H1 (cell line): ENCODE measurements at regions not wholly inside any gene's neighbourhood (a gene's known extent, or its start where the extent isn't known, plus 50 kb on each side); places are given as distances from the start of the nearest gene placed in this dataset.

Experiments used
- CTCF ChIA-PET: fragments of 300-600 bp; sonication (Branson Sonifier 250); formaldehyde crosslinking; loops from one replicate; lab custom pipeline; 2021; ENCODE audit not compliant: partially characterized antibody; lab: Charles Lee
- POLR2A ChIA-PET: fragments of 300-600 bp; sonication (Branson Sonifier 250); formaldehyde crosslinking; loops from one replicate; lab custom pipeline; 2021; ENCODE audit warnings: inconsistent platforms; ENCODE audit not compliant: partially characterized antibody; lab: Charles Lee
- DNase-seq, 2 experiments: peaks; one replicate each; pipeline versions ENCODE4 v3.0.0 to v3.0.0-alpha.2; 2010 to 2022; ENCODE audit warnings: low spot score in 2 of 2, low read depth in 1 of 2, mixed read lengths in 1 of 2
- FAIRE-seq: peaks from 2 replicates; lab custom pipeline; 2011; peaks lifted over from hg19 to GRCh38; lab: Jason Lieb, UNC
- H2AFZ ChIP-seq: 2 replicates; pipeline ENCODE4 v1.8.1; 2012; ENCODE audit warnings: low read length, inconsistent platforms
- H2AK5ac ChIP-seq: 2 replicates; pipeline ENCODE4 v1.6.1; 2013; ENCODE audit warnings: low read depth, low read length
- H2BK120ac ChIP-seq: replicated peaks from 2 replicates; pipeline ENCODE3; 2013; ENCODE audit warnings: low read depth, low read length, inconsistent platforms
- H2BK12ac ChIP-seq: 2 replicates; pipeline ENCODE4 v1.6.1; 2013; ENCODE audit warnings: low read depth, low read length
- H2BK15ac ChIP-seq: 2 replicates; pipeline ENCODE4 v1.6.1; 2013; ENCODE audit warnings: low read length
- H2BK20ac ChIP-seq: 2 replicates; pipeline ENCODE4 v1.6.1; 2013; ENCODE audit warnings: low read length
- H2BK5ac ChIP-seq: 2 replicates; pipeline ENCODE4 v1.6.1; 2013; ENCODE audit warnings: low read depth, low read length
- H3K14ac ChIP-seq: 2 replicates; pipeline ENCODE4 v1.6.1; 2013; ENCODE audit warnings: inconsistent platforms; ENCODE audit not compliant: insufficient read length
- H3K18ac ChIP-seq: 2 replicates; pipeline ENCODE4 v1.6.1; 2013; ENCODE audit warnings: low read length; ENCODE audit errors: extremely low read depth
- H3K23ac ChIP-seq: 2 replicates; pipeline ENCODE4 v1.6.1; 2013; ENCODE audit warnings: inconsistent platforms; ENCODE audit not compliant: insufficient read length
- H3K23me2 ChIP-seq: 2 replicates; pipeline ENCODE4 v1.6.1; 2013; ENCODE audit warnings: low read depth, low read length
- H3K27ac ChIP-seq: 2 replicates; pipeline ENCODE4 v1.6.1; 2011; ENCODE audit warnings: low read depth, low read length, inconsistent platforms
- H3K27me3 ChIP-seq, 4 experiments: replicated peaks in 1 of 4; 1 replicate in 1 of 4; 2 replicates in 3 of 4; pipeline versions ENCODE4 v1.6.1 to v1.8.1; 2011 to 2013; ENCODE audit warnings: low read length in 3 of 4, mild to moderate bottlenecking in 3 of 4, inconsistent platforms in 2 of 4, mixed read lengths in 2 of 4, moderate library complexity in 1 of 4; ENCODE audit not compliant: control insufficient read depth in 3 of 4, insufficient read depth in 3 of 4; ENCODE audit errors: extremely low read depth in 1 of 4
- H3K36me3 ChIP-seq, 4 experiments: 2 replicates each; pipeline versions ENCODE4 v1.6.1 to v1.8.1; 2011 to 2013; ENCODE audit warnings: mild to moderate bottlenecking in 4 of 4, low read length in 3 of 4, moderate library complexity in 2 of 4, control low read depth in 1 of 4, inconsistent platforms in 1 of 4; ENCODE audit not compliant: insufficient read depth in 4 of 4, control insufficient read depth in 2 of 4
- H3K4ac ChIP-seq: replicated peaks from 2 replicates; pipeline ENCODE3; 2013; ENCODE audit warnings: low read length, low read depth, mixed read lengths, inconsistent platforms; ENCODE audit not compliant: insufficient read length
- H3K4me1 ChIP-seq, 4 experiments: replicated peaks in 1 of 4; 1 replicate in 1 of 4; 2 replicates in 3 of 4; pipeline versions ENCODE4 v1.6.1 to v1.8.1; 2011 to 2013; ENCODE audit warnings: low read length in 3 of 4, inconsistent platforms in 2 of 4, mixed read lengths in 1 of 4; ENCODE audit not compliant: insufficient read depth in 4 of 4, control insufficient read depth in 3 of 4
- H3K4me2 ChIP-seq, 2 experiments: 2 replicates each; pipeline versions ENCODE4 v1.6.1 to v1.8.1; 2011 to 2013; ENCODE audit warnings: low read depth in 2 of 2, low read length in 2 of 2, control low read depth in 1 of 2, inconsistent platforms in 1 of 2, mild to moderate bottlenecking in 1 of 2; ENCODE audit not compliant: insufficient read depth in 1 of 2
- H3K4me3 ChIP-seq, 4 experiments: fragments of 200-600, 300-600 bp in 1 of 4; sonication (generic), shearing (Covaris generic), sonication (Bioruptor Twin) in 1 of 4; 2 replicates each; pipeline versions ENCODE4 v1.5.1 to v1.8.1; 2011 to 2016; ENCODE audit warnings: low read length in 4 of 4, low read depth in 3 of 4, control low read depth in 2 of 4, inconsistent platforms in 2 of 4, mild to moderate bottlenecking in 2 of 4, mixed read lengths in 1 of 4, moderate library complexity in 1 of 4; ENCODE audit not compliant: insufficient read depth in 2 of 4; ENCODE audit errors: extremely low read depth in 1 of 4
- H3K56ac ChIP-seq: replicated peaks from 2 replicates; pipeline ENCODE3; 2013; ENCODE audit warnings: low read depth, mild to moderate bottlenecking, mixed read lengths, low read length, inconsistent platforms; ENCODE audit not compliant: insufficient read length
- H3K79me1 ChIP-seq: 2 replicates; pipeline ENCODE4 v1.6.1; 2013; ENCODE audit warnings: low read depth, low read length, control low read depth
- H3K79me2 ChIP-seq, 2 experiments: 2 replicates each; pipeline versions ENCODE4 v1.6.1 to v1.8.1; 2012 to 2013; ENCODE audit warnings: low read length in 2 of 2, mild to moderate bottlenecking in 2 of 2, inconsistent platforms in 1 of 2; ENCODE audit not compliant: insufficient read depth in 2 of 2, control insufficient read depth in 1 of 2
- H3K9ac ChIP-seq, 4 experiments: replicated peaks in 1 of 4; 1 replicate in 1 of 4; 2 replicates in 3 of 4; pipeline versions ENCODE4 v1.6.1 to v1.8.1; 2011 to 2013; ENCODE audit warnings: low read depth in 3 of 4, low read length in 3 of 4, control low read depth in 2 of 4, mild to moderate bottlenecking in 2 of 4, moderate library complexity in 2 of 4, inconsistent platforms in 1 of 4; ENCODE audit errors: extremely low read depth in 1 of 4
- H3K9me3 ChIP-seq, 2 experiments: 2 replicates each; pipeline versions ENCODE4 v1.6.1 to v1.8.1; 2012 to 2013; ENCODE audit warnings: mild to moderate bottlenecking in 2 of 2, moderate library complexity in 2 of 2, control low read depth in 1 of 2, inconsistent platforms in 1 of 2, low read depth in 1 of 2, low read length in 1 of 2, mixed read lengths in 1 of 2; ENCODE audit not compliant: insufficient read depth in 2 of 2
- H4K20me1 ChIP-seq, 2 experiments: replicated peaks in 1 of 2; 2 replicates each; pipeline versions ENCODE3 to v1.8.1; 2011 to 2013; ENCODE audit warnings: inconsistent platforms in 2 of 2, low read length in 2 of 2, mild to moderate bottlenecking in 1 of 2; ENCODE audit not compliant: insufficient read depth in 2 of 2, control insufficient read depth in 1 of 2
- H4K5ac ChIP-seq: 2 replicates; pipeline ENCODE4 v1.6.1; 2013; ENCODE audit warnings: low read length, low read depth, mixed read lengths, inconsistent platforms; ENCODE audit not compliant: insufficient read length
- H4K8ac ChIP-seq: 2 replicates; pipeline ENCODE4 v1.8.0; 2013; ENCODE audit warnings: mild to moderate bottlenecking, moderate library complexity, low read length, inconsistent platforms; ENCODE audit not compliant: insufficient read depth; ENCODE audit errors: extremely low read depth
- H4K91ac ChIP-seq: replicated peaks from 2 replicates; pipeline ENCODE3; 2013; ENCODE audit warnings: low read length, mixed read lengths, inconsistent platforms; ENCODE audit not compliant: insufficient read length
- ATF3 ChIP-seq: IDR thresholded peaks from 2 replicates; pipeline ENCODE4 v1.6.1; 2011; ENCODE audit warnings: low read depth, mild to moderate bottlenecking, low read length; ENCODE audit not compliant: insufficient read depth
- BCL11A ChIP-seq, 2 experiments: IDR thresholded peaks; one replicate each; pipeline ENCODE4 v1.6.1; 2011; ENCODE audit warnings: low read depth in 2 of 2, low read length in 2 of 2, mild to moderate bottlenecking in 2 of 2
- CTCF ChIP-seq, 3 experiments: IDR thresholded peaks; 1 replicate in 2 of 3; 2 replicates in 1 of 3; pipeline versions ENCODE4 v1.5.1 to v1.6.1; 2011; ENCODE audit warnings: low read length in 3 of 3, mild to moderate bottlenecking in 3 of 3, inconsistent platforms in 2 of 3, low read depth in 1 of 3, moderate library complexity in 1 of 3; ENCODE audit not compliant: insufficient read depth in 1 of 3; ENCODE audit errors: control extremely low read depth in 1 of 3
- EP300 ChIP-seq, 2 experiments: IDR thresholded peaks; 1 replicate in 1 of 2; 2 replicates in 1 of 2; pipeline ENCODE4 v1.6.1; 2011 to 2012; ENCODE audit warnings: low read depth in 2 of 2, low read length in 2 of 2, mild to moderate bottlenecking in 2 of 2, borderline replicate concordance in 1 of 2, inconsistent platforms in 1 of 2, moderate library complexity in 1 of 2
- EZH2 ChIP-seq: fragments of 200-600 bp; sonication (generic); IDR thresholded peaks from 2 replicates; pipeline ENCODE4 v1.7.1; 2012; ENCODE audit warnings: low read depth, mild to moderate bottlenecking, moderate library complexity, low read length, inconsistent platforms; ENCODE audit not compliant: severe bottlenecking
- FOSL1 ChIP-seq: IDR thresholded peaks from 2 replicates; pipeline ENCODE4 v1.6.1; 2011; ENCODE audit warnings: mild to moderate bottlenecking, low read depth, low read length, moderate library complexity; ENCODE audit not compliant: insufficient read depth
- HDAC2 ChIP-seq, 2 experiments: fragments of 300-600 bp in 1 of 2; sonication (generic) in 1 of 2; IDR thresholded peaks; 2 replicates each; pipeline ENCODE4 v1.6.1; 2011 to 2012; ENCODE audit warnings: low read depth in 2 of 2, low read length in 2 of 2, mild to moderate bottlenecking in 2 of 2, moderate library complexity in 2 of 2, borderline replicate concordance in 1 of 2, inconsistent platforms in 1 of 2
- JUN ChIP-seq: IDR thresholded peaks from 2 replicates; pipeline ENCODE4 v1.6.1; 2011; ENCODE audit warnings: low read depth, mild to moderate bottlenecking, improper control_type of control experiment, low read length
- TAF1 ChIP-seq: IDR thresholded peaks from 2 replicates; pipeline ENCODE4 v1.6.1; 2011; ENCODE audit warnings: mild to moderate bottlenecking, low read depth, low read length
- WGBS, 2 experiments: shearing (Covaris generic) in 1 of 2; methylation state at CpG; one replicate each; pipeline versions ENCODE4 v1.1.6 to v1.1.7; 2013 to 2015; ENCODE audit warnings: low lambda C conversion rate in 2 of 2, mixed read lengths in 2 of 2, inconsistent platforms in 1 of 2, low coverage in 1 of 2, missing lambda C conversion rate in 1 of 2; ENCODE audit not compliant: insufficient replicate concordance in 2 of 2, insufficient coverage in 1 of 2, insufficient read length in 1 of 2; ENCODE audit errors: extremely low coverage in 1 of 2, missing lambda C conversion rate in 1 of 2; 5-methylcytosine and 5-hydroxymethylcytosine counted together

DNA sequence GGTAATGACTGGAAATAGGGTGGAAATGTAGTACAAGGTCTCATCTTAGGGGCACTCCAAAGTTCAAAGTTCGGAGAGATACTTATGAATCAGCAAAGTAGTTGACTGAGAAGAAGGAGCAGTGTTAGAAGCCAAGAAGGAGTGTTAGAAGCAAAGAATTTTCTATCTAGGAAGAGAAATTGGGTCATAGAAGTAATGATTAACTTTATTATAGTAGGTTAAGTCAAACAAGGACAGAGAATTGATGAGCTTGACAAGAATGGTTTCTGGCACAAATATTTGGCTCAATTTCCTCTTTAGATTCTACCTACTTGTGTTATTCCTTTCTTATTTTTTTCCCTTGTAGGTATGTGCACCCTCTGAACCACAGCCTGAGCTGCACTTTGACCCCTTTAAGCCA lies 810.5 kb upstream of the LRFN5 start:
- H2AFZ ChIP-seq = no peak overlapping the region
- no peak overlapping the region for H2AK5ac ChIP-seq
- H3K4me3 ChIP-seq = no peak overlapping the region
- no peak overlapping the region for H2BK5ac ChIP-seq
- no peak overlapping the region for H2BK20ac ChIP-seq
- H2BK12ac ChIP-seq = no peak overlapping the region
- H3K23me2 ChIP-seq = no peaks in the 10 kb centered on the region
- no peak overlapping the region for H4K91ac ChIP-seq
- H3K79me2 ChIP-seq = no peaks in the 10 kb centered on the region
- H3K4ac ChIP-seq = no peak overlapping the region
- TF ChIP-seq HDAC2 (IDR thresholded peaks at IDR 0.05; ENCODE audit: borderline replicate concordance in 1 of 2, low read depth in 2 of 2, low read length in 2 of 2) = no peak
- no peak for TF ChIP-seq BCL11A (IDR thresholded peaks at IDR 0.05; ENCODE audit: low read depth in 2 of 2, low read length in 2 of 2)
- no peak for TF ChIP-seq JUN
- no peak for TF ChIP-seq TAF1
- TF ChIP-seq ATF3 = no peak
- TF ChIP-seq FOSL1 = no peak
- no peak for TF ChIP-seq CTCF (IDR thresholded peaks at IDR 0.05; ENCODE audit: control extremely low read depth in 1 of 3, insufficient read depth in 1 of 3, low read depth in 1 of 3, low read length in 3 of 3)
- no peak for TF ChIP-seq EZH2
- no peak for TF ChIP-seq EP300 (IDR thresholded peaks at IDR 0.05; ENCODE audit: borderline replicate concordance in 1 of 2, low read depth in 2 of 2, low read length in 2 of 2)
- H3K56ac ChIP-seq = no peak overlapping the region
- no peaks in the 10 kb centered on the region for H3K27me3 ChIP-seq
- ChIA-PET CTCF (no interaction called here), POLR2A (no interaction called here)
- no peak overlapping the region for H4K5ac ChIP-seq
- FAIRE-seq (no peak), DNase-seq (no peak)
- H3K9me3 ChIP-seq = no peaks in the 10 kb centered on the region
- H3K4me1 ChIP-seq = peaks cover 0 to 3% (median 0%) of the 10 kb centered on the region in 4 experiments; a peak in 1 of 7 replicates
- no peak overlapping the region for H3K9ac ChIP-seq
- H4K20me1 ChIP-seq = no peaks in the 10 kb centered on the region
- H2BK120ac ChIP-seq = no peak overlapping the region
- no peaks in the 10 kb centered on the region for H3K79me1 ChIP-seq
- H3K23ac ChIP-seq = no peak overlapping the region
- no peak overlapping the region for H2BK15ac ChIP-seq
- no peaks in the 10 kb centered on the region for H3K36me3 ChIP-seq
- no peak overlapping the region for H3K18ac ChIP-seq
- H4K8ac ChIP-seq = no peak overlapping the region
- H3K14ac ChIP-seq = no peak overlapping the region
- H3K4me2 ChIP-seq = no peak overlapping the region
- 86% methylated on average over 1 of the region's 1 CpG; no CpG with 5 or more reads in 1 of the 2 experiments for WGBS, 2 experiments
- H3K27ac ChIP-seq = no peak overlapping the region
